A549 (cell line): ENCODE measurements at regions not wholly inside any gene's neighbourhood (a gene's known extent, or its start where the extent isn't known, plus 50 kb on each side); places are given as distances from the start of the nearest gene placed in this dataset.

Experiments used
- ATAC-seq, 2 experiments: fragments of 200-7000 bp in 1 of 2; fragments of >200 bp in 1 of 2; cut with Nextera tagmentation in 1 of 2; cut with Tn5 transposase in 1 of 2; 3 replicates each; pipeline versions ENCODE4 v1.8.0 to v1.9.1; 2018 to 2020; ENCODE audit warnings: mild to moderate bottlenecking in 1 of 2, moderate library complexity in 1 of 2
- CTCF ChIA-PET: fragments of 300-600 bp; sonication (Branson Sonifier 250); formaldehyde crosslinking; extraction: SDS; loops from one replicate; lab custom pipeline; 2021; ENCODE audit warnings: antibody characterized with exemption, inconsistent platforms; lab: Yijun Ruan, JAX
- POLR2A ChIA-PET: fragments of 350-600 bp; formaldehyde crosslinking; extraction: SDS; loops from one replicate; lab custom pipeline; 2021; ENCODE audit warnings: antibody characterized with exemption, inconsistent platforms; lab: Yijun Ruan, JAX
- DNase-seq, 2 experiments: peaks; one replicate each; pipeline versions ENCODE4 v3.0.0 to v3.0.0-alpha.2; 2011 to 2016; ENCODE audit warnings: low read depth in 1 of 2, low spot score in 1 of 2
- FAIRE-seq: peaks from 2 replicates; lab custom pipeline; 2011; peaks lifted over from hg19 to GRCh38; lab: Jason Lieb, UNC
- H3K27ac ChIP-seq, 2 experiments: fragments of >200 bp; sonication (Bioruptor Twin); formaldehyde crosslinking; 3 replicates each; pipeline ENCODE4 v1.5.1; 2016 to 2017
- H3K4me1 ChIP-seq: fragments of >200 bp; sonication (Bioruptor Twin); formaldehyde crosslinking; 3 replicates; pipeline ENCODE4 v1.6.1; 2016
- H3K4me2 ChIP-seq: fragments of >200 bp; sonication (Bioruptor Twin); formaldehyde crosslinking; 3 replicates; pipeline ENCODE4 v1.6.1; 2016
- H3K4me3 ChIP-seq: fragments of >200 bp; sonication (Bioruptor Twin); formaldehyde crosslinking; 3 replicates; pipeline ENCODE4 v1.5.1; 2016
- H3K9me3 ChIP-seq: fragments of >200 bp; sonication (Bioruptor Twin); formaldehyde crosslinking; 3 replicates; pipeline ENCODE4 v1.6.1; 2016
- CBX8 ChIP-seq: fragments of 200-600 bp; sonication (generic); IDR thresholded peaks from 2 replicates; pipeline ENCODE4 v1.6.1; 2016
- CHD2 ChIP-seq: fragments of 150-350 bp; IDR thresholded peaks from 2 replicates; pipeline ENCODE4 v1.6.1; 2014; ENCODE audit warnings: low read length; ENCODE audit not compliant: partially characterized antibody
- CTCF ChIP-seq: fragments of >200 bp; sonication (Bioruptor Twin); formaldehyde crosslinking; IDR thresholded peaks from 3 replicates; pipeline ENCODE4 v1.5.1; 2016
- EHF ChIP-seq: fragments of 250-450 bp; sonication (Bioruptor Pico); IDR thresholded peaks from 2 replicates; pipeline ENCODE4 v1.5.0; 2020; ENCODE audit warnings: mild to moderate bottlenecking
- EP300 ChIP-seq, 2 experiments: fragments of >200 bp; sonication (Bioruptor Twin); formaldehyde crosslinking; IDR thresholded peaks; 2 replicates in 1 of 2; 3 replicates in 1 of 2; pipeline ENCODE4 v1.6.1; 2016 to 2017
- ESRRA ChIP-seq: fragments of 150-350 bp; IDR thresholded peaks from 2 replicates; pipeline ENCODE4 v1.6.1; 2014; ENCODE audit warnings: mild to moderate bottlenecking, low read length, borderline replicate concordance
- FOSB ChIP-seq: fragments of 250-450 bp; sonication (Bioruptor Pico); IDR thresholded peaks from 2 replicates; pipeline ENCODE4 v1.5.0; 2020; ENCODE audit warnings: mild to moderate bottlenecking, moderate library complexity
- HMGXB4 ChIP-seq: fragments of 250-450 bp; sonication (Bioruptor Pico); IDR thresholded peaks from 2 replicates; pipeline ENCODE4 v1.5.0; 2021; ENCODE audit warnings: mild to moderate bottlenecking, moderate library complexity, borderline replicate concordance
- HOXA7 ChIP-seq: fragments of 250-450 bp; sonication (Bioruptor Pico); IDR thresholded peaks from 2 replicates; pipeline ENCODE4 v1.5.0; 2020; ENCODE audit warnings: mild to moderate bottlenecking, moderate library complexity
- HOXB13 ChIP-seq: fragments of 250-450 bp; sonication (Bioruptor Pico); IDR thresholded peaks from 2 replicates; pipeline ENCODE4 v1.5.0; 2020; ENCODE audit warnings: low read depth, mild to moderate bottlenecking, moderate library complexity
- JUN ChIP-seq, 2 experiments: fragments of >200 bp; sonication (Bioruptor Twin); formaldehyde crosslinking; IDR thresholded peaks; 2 replicates in 1 of 2; 3 replicates in 1 of 2; pipeline ENCODE4 v1.6.1; 2016 to 2017
- KDM1A ChIP-seq: fragments of 200-600 bp; sonication (generic); IDR thresholded peaks from 2 replicates; pipeline ENCODE4 v1.6.1; 2016; ENCODE audit warnings: low read depth, mild to moderate bottlenecking
- KDM5A ChIP-seq: fragments of 200-600 bp; sonication (generic); IDR thresholded peaks from 2 replicates; pipeline ENCODE4 v1.6.1; 2016; ENCODE audit warnings: antibody characterized with exemption, mild to moderate bottlenecking
- MAX ChIP-seq: IDR thresholded peaks from 2 replicates; pipeline ENCODE4 v1.6.1; 2012
- MAZ ChIP-seq: fragments of 150-350 bp; IDR thresholded peaks from 2 replicates; pipeline ENCODE4 v1.6.1; 2014; ENCODE audit warnings: antibody characterized with exemption, low read depth, low read length, borderline replicate concordance
- MYC ChIP-seq: IDR thresholded peaks from 2 replicates; pipeline ENCODE4 v1.6.1; 2012; ENCODE audit warnings: mild to moderate bottlenecking, inconsistent platforms, low read length, improper control_type of control experiment, borderline replicate concordance
- NPAS2 ChIP-seq: fragments of 250-450 bp; sonication (Bioruptor Pico); IDR thresholded peaks from 2 replicates; pipeline ENCODE4 v1.8.0; 2022; ENCODE audit warnings: mild to moderate bottlenecking, moderate library complexity, borderline replicate concordance
- PHF8 ChIP-seq: fragments of 200-600 bp; sonication (generic); IDR thresholded peaks from 2 replicates; pipeline ENCODE4 v1.6.1; 2016; ENCODE audit warnings: low read depth, mild to moderate bottlenecking, antibody characterized with exemption, moderate library complexity, borderline replicate concordance
- POLR2A ChIP-seq: IDR thresholded peaks from 2 replicates; pipeline ENCODE4 v1.6.1; 2012; ENCODE audit warnings: mild to moderate bottlenecking, low read length
- RARB ChIP-seq: fragments of 250-450 bp; sonication (Bioruptor Pico); IDR thresholded peaks from 2 replicates; pipeline ENCODE4 v1.8.0; 2021; ENCODE audit warnings: mild to moderate bottlenecking, moderate library complexity
- RFX5 ChIP-seq: fragments of 450-650 bp; IDR thresholded peaks from 2 replicates; pipeline ENCODE4 v1.7.1; 2014; ENCODE audit warnings: antibody characterized with exemption, mild to moderate bottlenecking, moderate library complexity
- RNF2 ChIP-seq: fragments of 200-600 bp; sonication (generic); IDR thresholded peaks from 2 replicates; pipeline ENCODE4 v1.6.1; 2016; ENCODE audit warnings: low read depth, mild to moderate bottlenecking, antibody characterized with exemption, moderate library complexity, borderline replicate concordance
- SREBF2 ChIP-seq: fragments of 450-650 bp; IDR thresholded peaks from 2 replicates; pipeline ENCODE4 v1.6.1; 2014; ENCODE audit warnings: mild to moderate bottlenecking, moderate library complexity
- TFCP2L1 ChIP-seq: fragments of 250-450 bp; sonication (Bioruptor Pico); IDR thresholded peaks from 2 replicates; pipeline ENCODE4 v1.5.0; 2021; ENCODE audit warnings: mild to moderate bottlenecking
- TP53 ChIP-seq: fragments of 250-450 bp; sonication (Bioruptor Pico); IDR thresholded peaks from 2 replicates; pipeline ENCODE4 v1.5.0; 2021; ENCODE audit warnings: mild to moderate bottlenecking, moderate library complexity
- USF2 ChIP-seq: fragments of 450-650 bp; IDR thresholded peaks from 2 replicates; pipeline ENCODE4 v1.6.1; 2014; ENCODE audit warnings: antibody characterized with exemption
- ZC3H11A ChIP-seq: fragments of 450-650 bp; IDR thresholded peaks from 2 replicates; pipeline ENCODE4 v1.6.1; 2014; ENCODE audit warnings: antibody characterized with exemption, mild to moderate bottlenecking
- ZFP36 ChIP-seq: fragments of 450-650 bp; IDR thresholded peaks from 2 replicates; pipeline ENCODE4 v1.6.1; 2014; ENCODE audit warnings: borderline replicate concordance; ENCODE audit not compliant: partially characterized antibody
- ZNF302 ChIP-seq: fragments of 250-450 bp; sonication (Bioruptor Pico); IDR thresholded peaks from 2 replicates; pipeline ENCODE4 v1.9.0; 2021; ENCODE audit warnings: inconsistent platforms, mild to moderate bottlenecking, moderate library complexity
- WGBS: methylation state at CpG from one replicate; pipeline ENCODE4 v1.1.6; 2017; ENCODE audit errors: missing lambda C conversion rate; 5-methylcytosine and 5-hydroxymethylcytosine counted together

GRCh38 chr1:11596295-11596694 is 57.9 kb downstream of the FBXO2 start:
- no peaks in the 10 kb centered on the region for H3K9me3 ChIP-seq
- H3K4me2 ChIP-seq = no peak overlapping the region
- FAIRE-seq (no peak), DNase-seq (no peak), ATAC-seq (no peak)
- no peaks in the 10 kb centered on the region for H3K4me1 ChIP-seq
- 12% methylated on average over 9 of the region's 9 CpGs for WGBS
- no peak overlapping the region for H3K4me3 ChIP-seq
- TF ChIP-seq PHF8 (no peak), CBX8 (no peak), ZNF302 (CRISPR knock-in tag) (no peak), EHF (CRISPR knock-in tag) (no peak), ZC3H11A (no peak), POLR2A (no peak)
- POLR2A ChIA-PET = no interaction called here
- CTCF ChIA-PET = interaction anchor here (0.6 kb wide), 1 partner anchor 630 kb away, joined by 3 read pairs; no protein-coding TSS in a partner anchor
- no peak overlapping the region for H3K27ac ChIP-seq

- FAIRE-seq (no peak), ATAC-seq (no peak), DNase-seq (no peak)
- CTCF ChIA-PET = no interaction called here
- TF ChIP-seq RARB (CRISPR knock-in tag) = no peak
- no peak for TF ChIP-seq HOXB13 (CRISPR knock-in tag)
- no peak for TF ChIP-seq KDM1A
- TF ChIP-seq TP53 (CRISPR knock-in tag) = no peak
- TF ChIP-seq RFX5 = no peak
- TF ChIP-seq NPAS2 (CRISPR knock-in tag) = no peak
- POLR2A ChIA-PET = no interaction called here
- 33% methylated on average over 4 of the region's 4 CpGs for whole genome bisulfite sequencing
- H3K9me3 ChIP-seq = no peaks in the 10 kb centered on the region
- no peaks in the 10 kb centered on the region for H3K4me1 ChIP-seq
- H3K4me3 ChIP-seq = no peak overlapping the region
- H3K4me2 ChIP-seq = no peak overlapping the region
- no peak overlapping the region for H3K27ac ChIP-seq
These were observed 58.9 kb downstream of the FBXO2 start for GRCh38 chr1:11595285-11595684.

GRCh38 chr1:11594625-11595024 is 59.6 kb downstream of the FBXO2 start:
- H3K27ac ChIP-seq = no peak overlapping the region
- ATAC-seq (no peak), DNase-seq (no peak), FAIRE-seq (no peak)
- H3K4me1 ChIP-seq = no peaks in the 10 kb centered on the region
- no peak overlapping the region for H3K4me2 ChIP-seq
- CTCF ChIA-PET = no interaction called here
- POLR2A ChIA-PET = no interaction called here
- no peak overlapping the region for H3K4me3 ChIP-seq
- TF ChIP-seq MAX (no peak), JUN (IDR thresholded peaks at IDR 0.05) (no peak), CHD2 (no peak), HOXA7 (CRISPR knock-in tag) (no peak), RNF2 (no peak), HMGXB4 (no peak), MYC (no peak), ESRRA (no peak), CTCF (no peak), HOXB13 (CRISPR knock-in tag) (no peak), EP300 (IDR thresholded peaks at IDR 0.05) (no peak), ZNF302 (CRISPR knock-in tag) (no peak), FOSB (no peak), KDM5A (no peak), SREBF2 (no peak), USF2 (no peak), MAZ (no peak), TFCP2L1 (CRISPR knock-in tag) (no peak), TP53 (CRISPR knock-in tag) (no peak), ZFP36 (no peak)
- H3K9me3 ChIP-seq = no peaks in the 10 kb centered on the region
- WGBS = 63% methylated on average over 4 of the region's 4 CpGs
